GM23338 (cell line): ENCODE measurements at regions not wholly inside any gene's neighbourhood (a gene's known extent, or its start where the extent isn't known, plus 50 kb on each side); places are given as distances from the start of the nearest gene placed in this dataset.

Experiments
- ATAC-seq: fragments of 200-7000 bp; cut with Tn5 transposase; 3 replicates; pipeline ENCODE4 v1.9.1; 2020
- DNase-seq: peaks from one replicate; pipeline ENCODE4 v3.0.0-alpha.2; 2015; ENCODE audit warnings: low spot score
- H2AFZ ChIP-seq: fragments of 200-600 bp; sonication (generic); 2 replicates; pipeline ENCODE4 v1.8.0; 2016; ENCODE audit warnings: antibody characterized with exemption, mild to moderate bottlenecking, moderate library complexity
- H3F3A ChIP-seq: fragments of 200-600 bp; sonication (generic); replicated peaks from 2 replicates; pipeline ENCODE4 v1.8.0; 2017; ENCODE audit warnings: antibody characterized with exemption, mixed run types, low read depth
- H3K27ac ChIP-seq: fragments of 200-600 bp; sonication (generic); 2 replicates; pipeline ENCODE4 v1.6.1; 2016; ENCODE audit warnings: low read depth
- H3K27me3 ChIP-seq: fragments of 200-600 bp; sonication (generic); 2 replicates; pipeline ENCODE4 v1.8.0; 2016; ENCODE audit warnings: mild to moderate bottlenecking, mixed run types, moderate library complexity; ENCODE audit not compliant: insufficient read depth
- H3K36me3 ChIP-seq: fragments of 200-600 bp; sonication (generic); 2 replicates; pipeline ENCODE4 v1.8.0; 2016; ENCODE audit warnings: mild to moderate bottlenecking; ENCODE audit not compliant: insufficient read depth
- H3K4me1 ChIP-seq: fragments of 200-600 bp; sonication (generic); 2 replicates; pipeline ENCODE4 v1.8.0; 2016; ENCODE audit warnings: mild to moderate bottlenecking, moderate library complexity; ENCODE audit not compliant: insufficient read depth
- H3K4me2 ChIP-seq: fragments of 200-600 bp; sonication (generic); 2 replicates; pipeline ENCODE4 v1.7.1; 2017; ENCODE audit warnings: mixed run types
- H3K4me3 ChIP-seq: fragments of 200-600 bp; sonication (generic); 2 replicates; pipeline ENCODE4 v1.6.1; 2016; ENCODE audit warnings: mixed run types
- H3K79me2 ChIP-seq: fragments of 200-600 bp; sonication (generic); replicated peaks from 2 replicates; pipeline ENCODE4 v1.8.0; 2017; ENCODE audit warnings: mild to moderate bottlenecking; ENCODE audit not compliant: insufficient read depth
- H3K9me2 ChIP-seq: fragments of 200-600 bp; sonication (generic); 2 replicates; pipeline ENCODE4 v1.8.0; 2017; ENCODE audit not compliant: insufficient read depth
- H4K20me1 ChIP-seq: fragments of 200-600 bp; sonication (generic); replicated peaks from 2 replicates; pipeline ENCODE4 v1.8.0; 2017; ENCODE audit warnings: mild to moderate bottlenecking; ENCODE audit not compliant: insufficient read depth
- H3K27ac Mint-ChIP-seq: 2 replicates; pipeline ENCODE4 v1.8.0; 2020; ENCODE audit warnings: inconsistent platforms, mild to moderate bottlenecking, moderate library complexity, mixed read lengths
- H3K27me3 Mint-ChIP-seq: 3 replicates; pipeline ENCODE4 v1.8.0; 2022; ENCODE audit warnings: low read depth, mild to moderate bottlenecking, moderate library complexity, mixed read lengths, inconsistent platforms; ENCODE audit not compliant: insufficient read depth, poor library complexity
- H3K36me3 Mint-ChIP-seq: 3 replicates; pipeline ENCODE4 v1.8.0; 2021; ENCODE audit warnings: low read depth, mild to moderate bottlenecking, inconsistent platforms, moderate library complexity, mixed read lengths
- H3K4me1 Mint-ChIP-seq: 3 replicates; pipeline ENCODE4 v1.8.0; 2020; ENCODE audit warnings: mild to moderate bottlenecking, inconsistent platforms, mixed read lengths
- H3K4me3 Mint-ChIP-seq: 3 replicates; pipeline ENCODE4 v1.8.0; 2021; ENCODE audit warnings: moderate library complexity, mild to moderate bottlenecking, inconsistent platforms, mixed read lengths
- H3K9me3 Mint-ChIP-seq: 3 replicates; pipeline ENCODE4 v1.8.0; 2020; ENCODE audit warnings: moderate library complexity, mild to moderate bottlenecking, inconsistent platforms, mixed read lengths
- CREB1 ChIP-seq: fragments of 250-450 bp; sonication (Bioruptor Pico); IDR thresholded peaks from 2 replicates; pipeline ENCODE4 v1.5.0; 2020; ENCODE audit warnings: low read depth, mild to moderate bottlenecking, moderate library complexity
- EZH2 ChIP-seq: fragments of 200-600 bp; sonication (generic); IDR thresholded peaks from one replicate; pipeline ENCODE4 v1.8.0; 2017; ENCODE audit warnings: antibody characterized with exemption, mild to moderate bottlenecking, low read depth; ENCODE audit not compliant: unreplicated experiment
- EZH2phosphoT487 ChIP-seq: fragments of 200-600 bp; sonication (generic); IDR thresholded peaks from one replicate; pipeline ENCODE4 v1.8.1; 2018; ENCODE audit warnings: antibody characterized with exemption; ENCODE audit not compliant: unreplicated experiment
- POLR2AphosphoS5 ChIP-seq: IDR thresholded peaks from 2 replicates; pipeline ENCODE4 v1.6.1; 2016; ENCODE audit warnings: antibody characterized with exemption, low read depth
- ZNF114 ChIP-seq: fragments of 250-450 bp; sonication (Bioruptor Pico); IDR thresholded peaks from 2 replicates; pipeline ENCODE4 v1.5.0; 2020; ENCODE audit warnings: mild to moderate bottlenecking, moderate library complexity
- ZNF331 ChIP-seq: fragments of 250-450 bp; sonication (Bioruptor Pico); IDR thresholded peaks from 2 replicates; pipeline ENCODE4 v1.5.0; 2020; ENCODE audit warnings: low read depth, mild to moderate bottlenecking, moderate library complexity
- ZNF462 ChIP-seq: fragments of 250-450 bp; sonication (Bioruptor Pico); IDR thresholded peaks from 2 replicates; pipeline ENCODE4 v1.5.0; 2020; ENCODE audit warnings: mild to moderate bottlenecking, moderate library complexity
- TF ChIP-seq, protein P1 (sequence below): IDR thresholded peaks from 2 replicates; pipeline ENCODE4 v1.6.1; 2016; ENCODE audit warnings: antibody characterized with exemption
- TF ChIP-seq, protein P2 (sequence below): IDR thresholded peaks from one replicate; pipeline ENCODE4 v1.6.1; 2018; ENCODE audit warnings: antibody characterized with exemption; ENCODE audit not compliant: unreplicated experiment

DNA sequence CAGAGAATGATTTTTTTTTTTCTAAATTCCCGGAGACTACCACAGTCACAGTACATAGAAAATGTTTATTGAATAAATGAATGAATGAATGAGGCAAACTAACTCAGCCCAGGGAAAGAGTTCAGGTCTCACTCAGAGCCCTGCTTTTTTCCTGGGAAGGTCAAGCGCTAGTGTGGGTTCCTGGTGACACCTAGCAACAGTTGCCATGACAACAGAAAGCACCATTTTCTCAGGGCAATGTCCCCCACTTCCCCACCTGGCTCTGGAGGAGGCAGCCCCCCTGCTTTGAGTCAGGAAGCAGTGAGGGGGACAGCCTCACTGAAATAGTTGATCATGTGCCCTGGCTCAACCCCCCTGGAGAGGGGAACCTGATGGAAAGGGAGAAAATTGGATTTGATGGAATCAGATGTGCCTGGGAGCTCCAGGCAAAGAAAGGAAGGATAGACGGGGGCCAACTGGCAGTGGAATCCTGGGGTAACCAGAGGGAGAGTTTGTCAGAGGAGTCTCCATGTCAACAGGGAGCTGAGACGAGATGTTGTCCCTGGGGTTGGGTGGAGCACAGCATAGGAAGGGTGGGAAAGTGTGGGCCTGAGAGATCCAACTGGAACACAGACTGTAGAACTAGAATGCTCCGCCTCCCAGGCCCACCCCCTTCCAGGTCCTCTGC lies 242.2 kb upstream of the CCL2 start:
- ATAC-seq (peak; percentile 42; the same call in 1 of the 3 replicates), DNase-seq (peak; percentile 67)
- Histone ChIP-seq H3K4me2 (no peak overlapping the region), H3K27ac (no peak overlapping the region), H3K4me1 (no peaks in the 10 kb centered on the region), H3K27me3 (no peaks in the 10 kb centered on the region), H3K36me3 (no peaks in the 10 kb centered on the region), H3K9me2 (0 out of 2 replicates have a peak, but pooled peaks cover 2% of the 10 kb centered on the region), H4K20me1 (no peaks in the 10 kb centered on the region), H3F3A (no peaks in the 10 kb centered on the region), H2AFZ (no peak overlapping the region), H3K4me3 (no peak overlapping the region), H3K79me2 (no peaks in the 10 kb centered on the region)
- Mint-ChIP-seq H3K4me3 (no peak overlapping the region), H3K36me3 (no peaks in the 10 kb centered on the region), H3K27me3 (peaks cover 4% of the 10 kb centered on the region), H3K27ac (no peak overlapping the region), H3K9me3 (no peaks in the 10 kb centered on the region), H3K4me1 (peaks cover 15% of the 10 kb centered on the region)
- TF ChIP-seq, protein P1, sequence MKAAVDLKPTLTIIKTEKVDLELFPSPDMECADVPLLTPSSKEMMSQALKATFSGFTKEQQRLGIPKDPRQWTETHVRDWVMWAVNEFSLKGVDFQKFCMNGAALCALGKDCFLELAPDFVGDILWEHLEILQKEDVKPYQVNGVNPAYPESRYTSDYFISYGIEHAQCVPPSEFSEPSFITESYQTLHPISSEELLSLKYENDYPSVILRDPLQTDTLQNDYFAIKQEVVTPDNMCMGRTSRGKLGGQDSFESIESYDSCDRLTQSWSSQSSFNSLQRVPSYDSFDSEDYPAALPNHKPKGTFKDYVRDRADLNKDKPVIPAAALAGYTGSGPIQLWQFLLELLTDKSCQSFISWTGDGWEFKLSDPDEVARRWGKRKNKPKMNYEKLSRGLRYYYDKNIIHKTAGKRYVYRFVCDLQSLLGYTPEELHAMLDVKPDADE = no peak
- no peak for TF ChIP-seq ZNF331 (CRISPR knock-in tag)
- no peak for TF ChIP-seq ZNF114 (CRISPR knock-in tag)
- TF ChIP-seq CREB1 (CRISPR knock-in tag) = no peak
- TF ChIP-seq EZH2 = no peak
- TF ChIP-seq, protein P2, sequence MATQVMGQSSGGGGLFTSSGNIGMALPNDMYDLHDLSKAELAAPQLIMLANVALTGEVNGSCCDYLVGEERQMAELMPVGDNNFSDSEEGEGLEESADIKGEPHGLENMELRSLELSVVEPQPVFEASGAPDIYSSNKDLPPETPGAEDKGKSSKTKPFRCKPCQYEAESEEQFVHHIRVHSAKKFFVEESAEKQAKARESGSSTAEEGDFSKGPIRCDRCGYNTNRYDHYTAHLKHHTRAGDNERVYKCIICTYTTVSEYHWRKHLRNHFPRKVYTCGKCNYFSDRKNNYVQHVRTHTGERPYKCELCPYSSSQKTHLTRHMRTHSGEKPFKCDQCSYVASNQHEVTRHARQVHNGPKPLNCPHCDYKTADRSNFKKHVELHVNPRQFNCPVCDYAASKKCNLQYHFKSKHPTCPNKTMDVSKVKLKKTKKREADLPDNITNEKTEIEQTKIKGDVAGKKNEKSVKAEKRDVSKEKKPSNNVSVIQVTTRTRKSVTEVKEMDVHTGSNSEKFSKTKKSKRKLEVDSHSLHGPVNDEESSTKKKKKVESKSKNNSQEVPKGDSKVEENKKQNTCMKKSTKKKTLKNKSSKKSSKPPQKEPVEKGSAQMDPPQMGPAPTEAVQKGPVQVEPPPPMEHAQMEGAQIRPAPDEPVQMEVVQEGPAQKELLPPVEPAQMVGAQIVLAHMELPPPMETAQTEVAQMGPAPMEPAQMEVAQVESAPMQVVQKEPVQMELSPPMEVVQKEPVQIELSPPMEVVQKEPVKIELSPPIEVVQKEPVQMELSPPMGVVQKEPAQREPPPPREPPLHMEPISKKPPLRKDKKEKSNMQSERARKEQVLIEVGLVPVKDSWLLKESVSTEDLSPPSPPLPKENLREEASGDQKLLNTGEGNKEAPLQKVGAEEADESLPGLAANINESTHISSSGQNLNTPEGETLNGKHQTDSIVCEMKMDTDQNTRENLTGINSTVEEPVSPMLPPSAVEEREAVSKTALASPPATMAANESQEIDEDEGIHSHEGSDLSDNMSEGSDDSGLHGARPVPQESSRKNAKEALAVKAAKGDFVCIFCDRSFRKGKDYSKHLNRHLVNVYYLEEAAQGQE = no peak
- no peak for TF ChIP-seq EZH2phosphoT487

DNA sequence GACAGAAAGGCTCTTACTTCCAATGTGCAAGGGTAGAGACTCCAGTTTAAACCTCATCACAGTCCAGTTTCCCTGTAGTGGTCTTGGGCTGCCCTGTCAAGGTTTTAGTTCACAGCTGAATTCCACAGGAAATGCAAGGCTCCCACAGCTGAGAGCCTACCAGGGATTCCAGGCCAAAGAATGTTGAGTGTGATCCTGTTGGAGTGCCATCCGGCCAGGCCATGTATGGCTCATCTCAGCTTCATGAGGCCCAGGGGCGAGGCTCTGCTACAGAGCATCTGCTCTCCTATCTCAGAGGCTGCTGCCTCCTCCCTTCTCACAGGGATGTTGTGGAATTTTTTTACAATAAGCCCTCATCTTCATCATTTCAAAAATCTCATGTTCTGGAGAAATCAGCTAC lies 239.8 kb upstream of the CCL2 start:
- Histone ChIP-seq H3K4me2 (no peak overlapping the region), H3K27ac (no peak overlapping the region), H4K20me1 (no peaks in the 10 kb centered on the region), H2AFZ (no peak overlapping the region), H3K9me2 (peaks cover 6% of the 10 kb centered on the region; the same call in 1 of the 2 replicates), H3K27me3 (no peaks in the 10 kb centered on the region), H3K79me2 (no peaks in the 10 kb centered on the region), H3K36me3 (no peaks in the 10 kb centered on the region), H3K4me3 (no peak overlapping the region), H3F3A (no peaks in the 10 kb centered on the region), H3K4me1 (no peaks in the 10 kb centered on the region)
- Mint-ChIP-seq H3K4me3 (no peak overlapping the region), H3K36me3 (no peaks in the 10 kb centered on the region), H3K9me3 (no peaks in the 10 kb centered on the region), H3K27me3 (peaks cover 4% of the 10 kb centered on the region), H3K4me1 (peaks cover 15% of the 10 kb centered on the region), H3K27ac (no peak overlapping the region)
- no peak for DNase-seq
- ATAC-seq = no peak
- TF ChIP-seq POLR2AphosphoS5 (no peak), ZNF462 (CRISPR knock-in tag) (no peak), EZH2 (no peak), ZNF331 (CRISPR knock-in tag) (no peak)
